ENCODE measurements at regions not wholly inside any gene's neighbourhood (a gene's known extent, or its start where the extent isn't known, plus 50 kb on each side); places are given as distances from the start of the nearest gene placed in this dataset.

GRCh38 chr2:208985644-208986043 is 438.2 kb upstream of the MAP2 start:
- WGBS = 25% methylated on average over 5 of the region's 5 CpGs

More at GRCh38 chr2:208985644-208986043, 438.2 kb upstream of the MAP2 start:
- no peak for DNase-seq (ENCODE audit: low spot score)
- Histone ChIP-seq H3K27me3 (ENCODE audit: control insufficient read depth in 4 of 4, insufficient read depth in 4 of 4, low read length in 3 of 4) (no peaks in the 10 kb centered on the region), H3K9me3 (ENCODE audit: control insufficient read depth in 4 of 4, low read length in 3 of 4) (no peaks in the 10 kb centered on the region), H3K27ac (ENCODE audit: low read depth in 1 of 2, low read length in 2 of 2) (no peak overlapping the region), H3K9ac (ENCODE audit: low read depth in 1 of 2, low read length in 2 of 2) (no peak overlapping the region), H3K36me3 (ENCODE audit: control insufficient read depth in 4 of 4, insufficient read depth in 3 of 4, low read depth in 1 of 4, low read length in 3 of 4) (no peaks in the 10 kb centered on the region), H3K4me1 (ENCODE audit: control insufficient read depth in 4 of 4, insufficient read depth in 4 of 4, low read length in 3 of 4) (no peaks in the 10 kb centered on the region), H3K4me3 (ENCODE audit: low read depth in 1 of 3, low read length in 3 of 3) (no peak overlapping the region)
- no peak for TF ChIP-seq ATF3 (IDR thresholded peaks at IDR 0.05)
- no peak for TF ChIP-seq RXRA (IDR thresholded peaks at IDR 0.05)
- no peak for TF ChIP-seq HNF4A (conservative IDR thresholded peaks at IDR 0.05)
- TF ChIP-seq JUND (IDR thresholded peaks at IDR 0.05) = no peak
- TF ChIP-seq YY1 (IDR thresholded peaks at IDR 0.05) = no peak
- no peak for TF ChIP-seq REST (IDR thresholded peaks at IDR 0.05)
- TF ChIP-seq TAF1 (conservative IDR thresholded peaks at IDR 0.05) = no peak
- no peak for TF ChIP-seq FOXA2 (IDR thresholded peaks at IDR 0.05)
- no peak for TF ChIP-seq NR2F2 (IDR thresholded peaks at IDR 0.05)
- TF ChIP-seq EGR1 (IDR thresholded peaks at IDR 0.05; ENCODE audit: low read depth in 2 of 2) = no peak
- TF ChIP-seq FOXA1 (IDR thresholded peaks at IDR 0.05) = no peak
- no peak for TF ChIP-seq ZBTB33 (IDR thresholded peaks at IDR 0.05)
- TF ChIP-seq HNF4G (IDR thresholded peaks at IDR 0.05) = no peak
- no peak for TF ChIP-seq RAD21 (IDR thresholded peaks at IDR 0.05)
- no peak for TF ChIP-seq MAX (IDR thresholded peaks at IDR 0.05)
- no peak for TF ChIP-seq GABPA (IDR thresholded peaks at IDR 0.05 in 1 of 2, conservative IDR thresholded peaks at IDR 0.05 in 1 of 2)
- TF ChIP-seq SP1 (IDR thresholded peaks at IDR 0.05) = no peak
- TF ChIP-seq CTCF (IDR thresholded peaks at IDR 0.05; ENCODE audit: low read depth, low read length, missing input control) = no peak
